ENCODE measurements at regions not wholly inside any gene's neighbourhood (a gene's known extent, or its start where the extent isn't known, plus 50 kb on each side); places are given as distances from the start of the nearest gene placed in this dataset.

DNA sequence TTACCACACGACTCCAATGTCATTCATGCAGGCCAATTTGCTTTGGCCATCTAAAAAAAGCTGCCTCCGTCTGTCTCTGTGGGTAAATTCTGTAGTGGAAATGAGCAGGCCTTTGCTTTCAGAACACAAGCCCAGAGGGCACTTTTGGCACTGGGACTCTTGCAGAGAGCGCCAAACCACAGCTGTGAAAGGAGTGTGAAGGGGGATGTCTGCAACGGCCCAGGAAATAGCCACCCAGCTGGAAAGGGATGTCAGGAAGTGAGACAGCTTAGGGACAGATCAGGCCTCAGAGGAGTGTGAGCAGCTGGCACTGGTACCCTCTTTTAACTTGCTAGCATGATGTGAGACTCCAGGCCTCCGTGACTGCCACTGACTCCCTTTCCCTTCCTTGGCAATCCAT, 152.4 kb downstream of the DKK1 start:
- Mint-ChIP-seq H3K27ac (no peak overlapping the region), H3K4me3 (no peak overlapping the region), H3K9me3 (no peaks in the 10 kb centered on the region), H3K27me3 (no peaks in the 10 kb centered on the region), H3K36me3 (no peaks in the 10 kb centered on the region), H3K4me1 (ENCODE audit: unreplicated experiment) (no peaks in the 10 kb centered on the region)
- TF ChIP-seq, protein P1, sequence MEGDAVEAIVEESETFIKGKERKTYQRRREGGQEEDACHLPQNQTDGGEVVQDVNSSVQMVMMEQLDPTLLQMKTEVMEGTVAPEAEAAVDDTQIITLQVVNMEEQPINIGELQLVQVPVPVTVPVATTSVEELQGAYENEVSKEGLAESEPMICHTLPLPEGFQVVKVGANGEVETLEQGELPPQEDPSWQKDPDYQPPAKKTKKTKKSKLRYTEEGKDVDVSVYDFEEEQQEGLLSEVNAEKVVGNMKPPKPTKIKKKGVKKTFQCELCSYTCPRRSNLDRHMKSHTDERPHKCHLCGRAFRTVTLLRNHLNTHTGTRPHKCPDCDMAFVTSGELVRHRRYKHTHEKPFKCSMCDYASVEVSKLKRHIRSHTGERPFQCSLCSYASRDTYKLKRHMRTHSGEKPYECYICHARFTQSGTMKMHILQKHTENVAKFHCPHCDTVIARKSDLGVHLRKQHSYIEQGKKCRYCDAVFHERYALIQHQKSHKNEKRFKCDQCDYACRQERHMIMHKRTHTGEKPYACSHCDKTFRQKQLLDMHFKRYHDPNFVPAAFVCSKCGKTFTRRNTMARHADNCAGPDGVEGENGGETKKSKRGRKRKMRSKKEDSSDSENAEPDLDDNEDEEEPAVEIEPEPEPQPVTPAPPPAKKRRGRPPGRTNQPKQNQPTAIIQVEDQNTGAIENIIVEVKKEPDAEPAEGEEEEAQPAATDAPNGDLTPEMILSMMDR (conservative IDR thresholded peaks at IDR 0.05), result no peak
- DNase-seq (ENCODE audit: extremely low spot score, unreplicated experiment), result no peak

DNA sequence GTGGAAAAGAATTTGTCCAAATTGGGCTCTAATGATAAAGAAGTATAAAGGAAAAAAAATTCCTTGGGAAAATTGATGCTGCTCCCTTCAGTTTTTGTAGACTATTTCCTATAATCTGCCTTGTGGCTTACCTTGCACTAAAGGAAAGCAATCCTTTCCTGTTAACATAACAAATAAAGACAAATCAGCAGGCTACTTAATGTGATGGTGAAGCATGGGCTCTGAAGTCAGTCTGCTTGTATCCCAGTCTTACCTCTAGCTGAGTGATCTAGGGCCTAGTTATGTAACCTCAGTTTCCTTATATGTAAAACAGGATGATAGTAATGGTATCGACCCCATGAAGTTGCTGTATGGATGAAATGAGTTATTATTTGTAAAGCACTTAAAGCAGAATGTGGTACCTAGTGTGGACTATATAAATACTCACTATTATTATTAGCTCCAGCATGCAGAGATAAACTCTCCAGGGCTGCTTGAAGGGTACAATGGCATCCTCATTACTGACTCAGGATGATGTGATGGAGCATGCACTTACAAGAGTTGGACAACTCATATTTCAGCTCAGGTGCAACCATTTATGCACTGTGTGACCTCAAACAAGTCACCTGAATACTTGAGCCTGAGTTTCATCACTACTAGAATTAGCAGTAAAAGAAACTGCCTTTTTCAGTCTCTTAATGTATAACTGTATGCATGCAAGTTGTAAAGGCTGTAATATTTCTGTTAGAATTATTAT, 156.1 kb downstream of the DKK1 start:
- H3K27ac Mint-ChIP-seq, result no peak overlapping the region
- TF ChIP-seq, protein P1 (conservative IDR thresholded peaks at IDR 0.05), result no peak
- H3K4me3 Mint-ChIP-seq, result no peak overlapping the region
- H3K27me3 Mint-ChIP-seq, result no peaks in the 10 kb centered on the region
- H3K4me1 Mint-ChIP-seq (ENCODE audit: unreplicated experiment), result no peaks in the 10 kb centered on the region
- peaks cover 8% of the 10 kb centered on the region for H3K9me3 Mint-ChIP-seq
- H3K36me3 Mint-ChIP-seq, result no peaks in the 10 kb centered on the region
- no peak for DNase-seq (ENCODE audit: extremely low spot score, unreplicated experiment)

DNA sequence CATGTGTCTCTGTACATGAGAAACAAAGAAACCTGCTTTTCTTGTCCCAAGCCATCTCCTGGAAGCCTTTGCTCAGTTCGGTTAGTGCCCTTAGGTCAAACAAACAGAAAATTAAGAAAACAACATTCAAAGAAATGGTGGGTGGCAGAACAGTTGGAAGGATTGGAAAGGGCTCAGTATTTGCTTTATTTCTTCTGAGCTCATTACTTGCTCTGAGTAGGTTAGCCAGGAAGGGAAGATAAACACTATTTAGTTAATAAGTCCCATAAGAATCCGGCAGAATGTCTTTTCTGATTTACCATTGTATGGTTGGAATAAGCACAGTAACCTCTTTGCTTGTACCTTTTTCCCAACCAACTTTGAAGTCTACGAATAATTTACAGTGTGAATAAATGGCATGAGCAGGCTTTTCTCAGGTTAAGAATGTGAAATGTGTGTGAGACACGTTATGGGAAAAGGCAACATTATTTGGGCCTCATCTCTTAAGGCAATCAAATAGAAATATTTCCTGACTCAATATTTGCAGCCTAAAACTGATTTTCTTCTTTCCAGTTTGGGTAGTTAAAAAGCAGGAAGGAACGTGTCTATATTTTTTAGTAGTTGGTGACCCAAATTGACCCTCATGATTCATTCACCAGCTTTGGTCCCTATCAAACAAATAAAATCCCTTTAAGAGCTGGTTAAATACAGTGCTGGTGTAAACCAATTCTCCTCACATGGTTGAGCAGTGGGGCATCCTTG, 158.5 kb downstream of the DKK1 start:
- no peak overlapping the region for H3K27ac Mint-ChIP-seq
- H3K36me3 Mint-ChIP-seq, result no peaks in the 10 kb centered on the region
- TF ChIP-seq, protein P1 (conservative IDR thresholded peaks at IDR 0.05), result no peak
- no peaks in the 10 kb centered on the region for H3K27me3 Mint-ChIP-seq
- H3K4me3 Mint-ChIP-seq, result no peak overlapping the region
- no peaks in the 10 kb centered on the region for H3K4me1 Mint-ChIP-seq (ENCODE audit: unreplicated experiment)
- peaks cover 8% of the 10 kb centered on the region for H3K9me3 Mint-ChIP-seq
- no peak for DNase-seq (ENCODE audit: extremely low spot score, unreplicated experiment)

DNA sequence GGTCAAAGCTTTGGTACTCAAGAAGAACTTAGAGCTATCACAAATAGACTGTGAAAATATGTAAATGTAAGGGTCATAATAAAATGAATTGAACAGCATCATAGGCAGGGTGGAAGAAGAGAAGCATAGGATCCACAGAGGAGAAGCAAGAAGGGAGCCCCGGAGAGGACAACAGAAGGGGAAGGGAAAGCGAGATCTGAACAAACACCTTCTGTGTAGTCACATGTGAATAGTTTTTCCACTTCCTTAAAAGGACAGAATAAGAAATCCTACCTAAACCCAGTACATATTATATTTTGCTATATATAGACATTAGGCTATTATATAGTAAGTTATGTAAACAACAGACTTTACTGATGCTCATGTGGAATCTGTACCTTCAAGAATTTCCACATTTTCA, 160.2 kb downstream of the DKK1 start:
- Mint-ChIP-seq H3K27ac (no peak overlapping the region), H3K9me3 (peaks cover 8% of the 10 kb centered on the region), H3K4me3 (no peak overlapping the region), H3K27me3 (no peaks in the 10 kb centered on the region), H3K4me1 (ENCODE audit: unreplicated experiment) (no peaks in the 10 kb centered on the region), H3K36me3 (no peaks in the 10 kb centered on the region)
- TF ChIP-seq, protein P1 (conservative IDR thresholded peaks at IDR 0.05), result no peak
- no peak for DNase-seq (ENCODE audit: extremely low spot score, unreplicated experiment)

DNA sequence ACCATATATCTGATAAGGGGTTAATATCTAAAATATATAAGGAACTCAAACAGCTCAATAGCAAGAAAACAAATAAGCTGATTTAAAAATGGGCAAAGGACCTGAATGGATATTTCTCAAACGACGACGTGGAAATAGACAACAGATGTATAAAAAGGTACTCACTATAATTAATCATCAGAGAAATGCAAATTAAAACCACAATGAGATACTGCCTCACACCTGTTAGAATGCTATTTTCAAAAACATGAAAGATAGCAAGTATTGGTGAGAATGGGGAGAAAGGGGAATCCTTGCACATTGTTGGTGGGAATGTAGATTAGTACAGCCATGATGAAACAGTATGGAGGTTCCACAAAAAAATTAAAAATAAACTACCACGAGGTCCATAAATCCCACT, 163.2 kb downstream of the DKK1 start:
- H3K27ac Mint-ChIP-seq, result no peak overlapping the region
- H3K36me3 Mint-ChIP-seq, result no peaks in the 10 kb centered on the region

More for the DNA sequence above, 163.2 kb downstream of the DKK1 start:
- TF ChIP-seq, protein P1 (conservative IDR thresholded peaks at IDR 0.05), result no peak
- Mint-ChIP-seq H3K4me1 (ENCODE audit: unreplicated experiment) (no peaks in the 10 kb centered on the region), H3K27me3 (no peaks in the 10 kb centered on the region), H3K9me3 (peaks cover 2% of the 10 kb centered on the region), H3K4me3 (no peak overlapping the region)
- no peak for DNase-seq (ENCODE audit: extremely low spot score, unreplicated experiment)

Data from type B pancreatic cell (in vitro differentiated cells).